ENCODE measurements at regions not wholly inside any gene's neighbourhood (a gene's known extent, or its start where the extent isn't known, plus 50 kb on each side); places are given as distances from the start of the nearest gene placed in this dataset.

DNA sequence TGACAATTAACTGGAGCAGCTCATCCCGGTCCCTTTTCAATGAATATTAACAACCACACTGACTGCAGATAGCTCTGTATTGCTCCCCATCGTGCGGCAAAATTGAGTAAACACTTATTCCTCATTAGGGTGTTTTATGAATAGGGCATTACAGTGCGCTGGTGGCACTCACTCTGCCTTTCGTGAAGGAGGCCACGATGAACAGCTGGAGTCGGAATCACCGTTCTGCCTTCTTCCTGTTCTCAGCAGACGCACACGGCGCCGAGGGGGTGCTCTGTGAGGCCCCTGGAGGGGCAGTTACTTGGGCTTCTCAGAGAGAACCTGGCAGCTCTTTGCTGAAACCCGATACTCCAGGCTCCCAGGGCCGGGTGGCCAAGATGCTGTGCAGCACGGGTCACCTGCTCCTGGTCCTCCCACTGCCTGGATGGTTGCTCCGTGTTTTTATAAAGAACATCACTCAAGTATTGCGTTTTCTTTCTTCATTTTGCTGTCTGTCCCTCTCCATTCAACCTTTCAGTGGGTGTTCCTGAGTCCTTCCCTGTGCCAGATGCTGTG lies 241.9 kb downstream of the GLRX3 start:
- no peak overlapping the region for H3K4me3 ChIP-seq (ENCODE audit: low read length)
- TF ChIP-seq, protein P1, sequence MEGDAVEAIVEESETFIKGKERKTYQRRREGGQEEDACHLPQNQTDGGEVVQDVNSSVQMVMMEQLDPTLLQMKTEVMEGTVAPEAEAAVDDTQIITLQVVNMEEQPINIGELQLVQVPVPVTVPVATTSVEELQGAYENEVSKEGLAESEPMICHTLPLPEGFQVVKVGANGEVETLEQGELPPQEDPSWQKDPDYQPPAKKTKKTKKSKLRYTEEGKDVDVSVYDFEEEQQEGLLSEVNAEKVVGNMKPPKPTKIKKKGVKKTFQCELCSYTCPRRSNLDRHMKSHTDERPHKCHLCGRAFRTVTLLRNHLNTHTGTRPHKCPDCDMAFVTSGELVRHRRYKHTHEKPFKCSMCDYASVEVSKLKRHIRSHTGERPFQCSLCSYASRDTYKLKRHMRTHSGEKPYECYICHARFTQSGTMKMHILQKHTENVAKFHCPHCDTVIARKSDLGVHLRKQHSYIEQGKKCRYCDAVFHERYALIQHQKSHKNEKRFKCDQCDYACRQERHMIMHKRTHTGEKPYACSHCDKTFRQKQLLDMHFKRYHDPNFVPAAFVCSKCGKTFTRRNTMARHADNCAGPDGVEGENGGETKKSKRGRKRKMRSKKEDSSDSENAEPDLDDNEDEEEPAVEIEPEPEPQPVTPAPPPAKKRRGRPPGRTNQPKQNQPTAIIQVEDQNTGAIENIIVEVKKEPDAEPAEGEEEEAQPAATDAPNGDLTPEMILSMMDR (conservative IDR thresholded peaks at IDR 0.05; ENCODE audit: low read length) = no peak
- DNase-seq (ENCODE audit: low read depth) = no peak

DNA sequence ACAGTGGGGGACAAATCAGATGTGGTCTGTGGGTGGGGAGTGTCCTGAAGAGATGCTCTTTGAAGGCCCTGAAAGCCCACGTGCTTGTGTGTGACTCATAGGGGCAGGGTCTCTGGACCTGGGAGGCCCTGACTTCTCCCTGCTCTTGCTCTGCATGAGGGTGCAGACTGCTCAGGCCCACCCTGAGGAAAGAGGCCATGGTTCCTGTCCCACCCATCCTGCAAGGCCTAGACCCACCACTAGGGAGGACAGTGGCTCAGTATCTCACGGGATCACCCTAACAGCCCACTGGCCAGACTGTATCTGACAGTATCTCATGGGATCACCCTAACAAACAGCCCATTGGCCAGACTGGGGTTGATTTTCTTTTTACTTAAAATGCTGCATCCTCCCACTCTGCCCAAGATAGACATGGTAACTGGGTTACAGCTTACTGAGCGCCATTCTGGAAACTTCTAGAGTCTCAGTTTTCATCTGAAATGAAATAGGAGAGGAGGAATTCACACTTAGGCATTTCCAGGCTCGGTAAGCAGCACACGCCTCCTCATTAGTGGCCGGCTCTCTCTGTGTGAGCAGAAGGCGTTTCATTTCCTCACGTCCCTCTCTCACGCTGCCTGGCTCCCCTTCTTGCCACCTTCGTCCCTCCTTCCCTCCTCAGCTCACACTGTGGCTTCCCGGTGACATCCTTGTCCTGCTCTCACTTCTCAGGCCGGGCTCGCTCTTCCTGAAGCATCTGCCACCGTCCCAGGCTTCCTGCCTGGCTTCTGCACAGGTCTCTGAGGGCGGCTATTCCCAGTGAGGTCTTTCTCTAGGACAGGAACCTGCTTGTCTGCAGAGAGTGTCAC lies 242.6 kb downstream of the GLRX3 start:
- TF ChIP-seq, protein P1 (conservative IDR thresholded peaks at IDR 0.05; ENCODE audit: low read length) = no peak
- DNase-seq (ENCODE audit: low read depth) = no peak
- H3K4me3 ChIP-seq (ENCODE audit: low read length) = no peak overlapping the region

DNA sequence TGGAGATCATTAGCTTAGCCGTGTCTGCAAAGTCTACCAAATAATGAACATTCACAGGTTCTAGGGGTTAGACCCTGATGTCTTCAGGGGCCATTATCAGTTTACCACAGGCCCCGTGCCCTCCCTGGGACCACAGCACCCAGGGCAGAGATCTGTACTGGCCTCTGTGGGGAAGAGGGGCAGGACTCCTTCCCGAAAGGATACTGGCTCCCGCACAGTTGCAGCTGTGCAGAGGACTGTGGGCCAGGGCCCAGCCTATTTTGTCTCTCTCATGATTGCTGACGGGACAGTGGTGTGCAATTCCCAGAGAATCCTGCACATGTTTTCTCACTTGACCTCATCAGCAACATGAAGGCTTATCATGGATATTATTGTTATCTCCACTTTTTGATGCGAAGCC lies 243.9 kb downstream of the GLRX3 start:
- TF ChIP-seq, protein P1 (conservative IDR thresholded peaks at IDR 0.05; ENCODE audit: low read length) = no peak
- H3K4me3 ChIP-seq (ENCODE audit: low read length) = no peak overlapping the region
- no peak for DNase-seq (ENCODE audit: low read depth)

DNA sequence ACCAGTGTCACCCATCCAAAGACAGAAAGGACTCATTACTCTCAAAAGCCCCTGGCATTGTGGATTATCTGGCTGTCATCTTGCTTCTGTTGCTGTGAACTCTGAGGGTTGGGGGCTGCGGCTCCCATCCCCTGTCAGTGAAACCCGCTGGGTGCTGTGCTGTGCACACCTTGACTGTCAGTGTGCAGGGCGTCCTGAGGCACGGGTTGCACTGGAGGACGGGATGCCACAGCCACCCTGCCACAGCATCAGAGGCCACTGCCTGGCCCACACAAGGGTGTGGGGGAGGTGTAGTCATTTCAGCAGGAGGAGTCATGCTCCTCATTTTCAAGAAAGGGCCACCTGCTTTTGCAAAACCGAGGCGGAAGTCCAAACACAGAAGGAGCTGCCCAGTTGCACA lies 245.8 kb downstream of the GLRX3 start:
- no peak overlapping the region for H3K4me3 ChIP-seq (ENCODE audit: low read length)
- no peak for DNase-seq (ENCODE audit: low read depth)
- TF ChIP-seq, protein P1 (conservative IDR thresholded peaks at IDR 0.05; ENCODE audit: low read length) = no peak

DNA sequence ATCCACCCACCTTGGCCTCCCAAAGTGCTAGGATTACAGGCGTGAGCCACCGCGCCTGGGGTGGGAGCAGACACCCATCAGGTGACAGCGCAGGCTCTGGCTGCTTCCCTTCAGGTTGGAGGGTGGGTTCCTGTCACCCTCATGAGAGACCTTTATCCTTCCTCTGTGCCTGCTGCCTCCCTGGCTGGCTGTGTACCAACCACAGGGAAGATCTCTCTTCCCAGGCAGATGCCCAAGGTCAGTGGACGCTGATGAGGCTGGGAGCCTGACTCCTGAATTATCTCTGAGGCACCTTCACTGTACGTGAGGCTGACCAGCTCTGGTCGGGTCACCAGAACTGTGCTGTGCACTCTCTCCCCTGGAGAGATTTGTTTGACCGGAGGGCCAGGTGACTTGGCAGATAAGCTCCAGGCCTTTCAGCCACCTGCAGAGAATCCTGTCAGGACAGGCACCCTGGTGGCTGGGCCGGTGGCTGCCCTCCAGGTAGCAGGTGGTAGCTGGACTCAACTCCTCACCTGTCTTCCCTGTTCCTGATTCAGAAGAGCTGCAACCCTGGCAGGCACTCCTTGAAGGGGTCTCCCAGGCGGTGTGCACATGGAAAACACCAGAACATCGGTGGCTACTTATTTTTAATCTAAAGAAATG lies 251.9 kb downstream of the GLRX3 start:
- TF ChIP-seq, protein P1 (conservative IDR thresholded peaks at IDR 0.05; ENCODE audit: low read length) = no peak
- no peak overlapping the region for H3K4me3 ChIP-seq (ENCODE audit: low read length)
- DNase-seq (ENCODE audit: low read depth) = no peak

DNA sequence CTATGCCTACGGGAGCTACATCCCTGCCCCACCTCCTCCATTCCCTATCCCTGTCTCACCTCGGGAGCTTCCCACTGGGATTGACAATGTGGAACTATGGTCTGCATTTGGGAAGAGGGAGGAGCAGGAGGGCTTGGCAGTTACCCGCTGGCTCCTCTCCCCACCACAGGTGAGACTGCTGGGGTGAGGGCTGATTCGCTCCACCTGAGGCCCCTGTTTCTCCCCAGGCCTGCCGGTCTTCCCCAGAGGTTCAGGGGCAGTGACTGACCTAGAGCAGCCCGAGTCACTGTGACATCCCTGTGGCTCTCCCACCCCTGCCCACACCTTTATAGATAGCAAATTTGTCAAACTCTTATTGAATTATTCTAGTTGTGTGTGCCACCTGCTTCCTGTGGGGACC lies 252.6 kb downstream of the GLRX3 start:
- TF ChIP-seq, protein P1 (conservative IDR thresholded peaks at IDR 0.05; ENCODE audit: low read length) = no peak
- no peak overlapping the region for H3K4me3 ChIP-seq (ENCODE audit: low read length)
- no peak for DNase-seq (ENCODE audit: low read depth)

All from AG10803 (cell line).